Psoas muscle (tissue), 7 donors: ENCODE measurements at regions not wholly inside any gene's neighbourhood (a gene's known extent, or its start where the extent isn't known, plus 50 kb on each side); places are given as distances from the start of the nearest gene placed in this dataset.

Experiments used
- ATAC-seq, 4 donors: fragments of 200-7000 bp; cut with Tn5 transposase; one replicate each; pipeline ENCODE4 v1.9.1; 2020; ENCODE audit warnings: moderate library complexity in 3 of 4, mild to moderate bottlenecking in 2 of 4
- DNase-seq, 2 donors: peaks; one replicate each; pipeline ENCODE4 v3.0.0-alpha.2; 2020
- H3K27ac ChIP-seq: fragments of 200-600 bp; one replicate; pipeline ENCODE4 v1.8.0; 2022
- H3K27me3 ChIP-seq, 3 donors: fragments of 200-600 bp in 1 of 3; one replicate each; pipeline versions ENCODE4 v1.6.1 to v1.8.0; 2013 to 2022; ENCODE audit warnings: low read length in 2 of 3, mild to moderate bottlenecking in 2 of 3, moderate library complexity in 1 of 3; ENCODE audit not compliant: insufficient read depth in 3 of 3
- H3K36me3 ChIP-seq, 2 donors: fragments of 200-600 bp in 1 of 2; one replicate each; pipeline versions ENCODE4 v1.6.1 to v1.8.0; 2013 to 2022; ENCODE audit warnings: low read depth in 1 of 2, mild to moderate bottlenecking in 1 of 2, moderate library complexity in 1 of 2; ENCODE audit not compliant: insufficient read depth in 1 of 2
- H3K4me1 ChIP-seq: fragments of 200-600 bp; one replicate; pipeline ENCODE4 v1.8.0; 2022
- H3K4me3 ChIP-seq: fragments of 200-600 bp; one replicate; pipeline ENCODE4 v1.8.0; 2022; ENCODE audit warnings: mild to moderate bottlenecking
- H3K9me3 ChIP-seq: fragments of 200-600 bp; one replicate; pipeline ENCODE4 v1.8.0; 2022
- CTCF ChIP-seq: fragments of 200-600 bp; IDR thresholded peaks from one replicate; pipeline ENCODE4 v1.8.0; 2022; ENCODE audit warnings: antibody characterized with exemption
- WGBS, 3 donors: extraction: QIAGEN DNeasy Blood & Tissue Kit; methylation state at CpG; one replicate each; pipeline versions ENCODE4 v1.1.6 to v1.1.7; 2013; 5-methylcytosine and 5-hydroxymethylcytosine counted together
- intact Hi-C, 2 donors: fragments of 100-400 bp; cut with DNase I; formaldehyde crosslinking; loops; one replicate each; pipeline versions ENCODE4 v1.11.0 to v1.14.2; 2022
- donor health status: healthy with polysubstance abuse.
- donor health status: DM: no; HTN: no; CAD: no; lungs with moderate emphysema.
- donor health status: Bipolar disorder and iron deficiency.
- donor health status: healthy.
- donor health status: DM: yes; HTN: yes; CAD: no.
- donor health status: DM: no; HTN: no; CAD: no.
- donor health status: DM: yes; HTN: yes; CAD: no.

DNA sequence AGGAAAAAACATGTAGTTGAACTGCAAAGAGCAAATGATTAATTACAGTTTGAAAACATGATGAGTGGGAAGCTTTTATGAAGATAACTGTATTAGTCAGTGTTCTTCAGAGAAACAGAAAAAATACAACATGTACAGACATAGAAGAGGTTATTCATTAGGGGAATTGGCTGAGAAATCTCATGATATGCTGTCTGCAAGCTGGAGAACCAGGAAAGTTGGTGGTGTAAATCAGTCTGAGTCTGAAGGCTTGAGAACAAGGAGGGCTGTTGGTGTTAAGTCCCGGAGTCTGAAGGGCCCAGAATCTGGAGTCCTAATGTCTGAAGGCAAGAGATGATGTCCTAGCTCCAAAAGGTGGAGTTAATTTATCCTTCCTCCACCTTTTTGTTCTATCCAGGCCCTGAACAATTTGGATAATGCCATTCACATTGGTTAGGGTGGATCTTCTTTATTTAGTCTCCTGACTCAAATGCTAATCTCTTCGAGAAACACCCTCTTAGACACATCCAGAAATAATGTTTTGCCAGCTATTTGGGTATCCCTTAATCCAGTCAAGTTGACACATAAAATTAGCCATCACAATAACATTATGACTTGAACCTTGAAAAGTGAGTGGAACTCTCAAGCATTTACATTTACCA is 672.9 kb upstream of the PTBP2 start:
- no peak for TF ChIP-seq CTCF
- no peaks in the 10 kb centered on the region for H3K27me3 ChIP-seq
- intact Hi-C loops = no loop called here
- H3K4me3 ChIP-seq = no peak overlapping the region
- H3K4me1 ChIP-seq = no peaks in the 10 kb centered on the region
- ATAC-seq (no peak), DNase-seq (no peak)
- peaks cover 5% of the 10 kb centered on the region for H3K9me3 ChIP-seq
- H3K36me3 ChIP-seq = no peaks in the 10 kb centered on the region
- 67 to 78% (median 71%) methylated on average over 2 of the region's 2 CpGs for WGBS, 3 donors
- H3K27ac ChIP-seq = no peak overlapping the region

- Histone ChIP-seq H3K4me3 (no peak overlapping the region), H3K27me3 (no peaks in the 10 kb centered on the region), H3K4me1 (no peaks in the 10 kb centered on the region), H3K27ac (no peak overlapping the region), H3K9me3 (peaks cover 5% of the 10 kb centered on the region), H3K36me3 (no peaks in the 10 kb centered on the region)
- intact Hi-C loops = no loop called here
- no peak for DNase-seq
- 78 to 87% (median 84%) methylated on average over 3 of the region's 3 CpGs for WGBS, 3 donors
- ATAC-seq = no peak
- TF ChIP-seq CTCF = no peak
Observed at GRCh38 chr1:96049759-96050409, 671.7 kb upstream of the PTBP2 start.

DNA sequence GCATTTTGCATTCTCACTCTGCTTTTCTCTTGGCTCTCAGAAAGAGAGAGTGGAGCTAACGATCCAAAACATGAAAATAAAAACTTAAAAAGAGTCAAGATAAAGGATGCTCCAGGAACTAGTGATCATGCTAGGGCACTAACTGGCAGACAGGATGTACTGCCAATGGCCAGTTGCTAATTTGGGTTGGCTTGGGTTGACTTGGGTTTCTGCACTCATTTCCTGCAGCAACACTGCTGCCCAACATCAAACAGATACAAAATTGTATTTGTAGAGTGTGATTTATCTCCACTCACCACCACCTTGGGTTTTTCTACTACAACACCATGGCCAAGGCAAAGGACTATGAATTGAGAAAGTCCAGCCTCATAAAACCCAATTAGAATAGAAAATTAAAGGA is 662.3 kb upstream of the PTBP2 start:
- DNase-seq (no peak), ATAC-seq (no peak)
- no peak overlapping the region for H3K4me3 ChIP-seq
- WGBS, 3 donors = 52 to 68% (median 65%) methylated on average over 1 of the region's 1 CpG
- H3K9me3 ChIP-seq = no peaks in the 10 kb centered on the region
- no peak for TF ChIP-seq CTCF
- intact Hi-C loops = no loop called here
- H3K4me1 ChIP-seq = no peaks in the 10 kb centered on the region
- H3K27me3 ChIP-seq = no peaks in the 10 kb centered on the region
- H3K36me3 ChIP-seq = no peaks in the 10 kb centered on the region
- H3K27ac ChIP-seq = no peak overlapping the region

DNA sequence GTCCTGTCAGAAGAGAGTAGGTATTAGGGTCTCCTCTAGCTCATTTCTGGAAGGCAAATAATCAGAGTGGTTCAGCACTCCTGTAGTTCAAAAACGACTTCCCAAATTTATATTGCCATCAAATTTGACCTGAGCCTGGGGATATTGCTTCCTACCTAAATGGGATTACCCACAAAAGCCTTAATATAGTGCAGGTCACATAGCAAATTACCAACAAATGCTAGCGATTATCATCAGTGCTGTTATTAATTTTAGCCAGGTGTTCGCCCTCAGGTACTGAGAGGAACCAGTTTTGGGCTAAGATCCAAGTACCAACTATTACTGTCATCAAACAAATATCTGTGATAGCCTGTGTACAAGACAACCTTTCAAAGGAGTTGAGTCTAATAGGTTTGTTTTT is 661.8 kb upstream of the PTBP2 start:
- TF ChIP-seq CTCF = no peak
- no peak overlapping the region for H3K27ac ChIP-seq
- DNase-seq = no peak
- WGBS, 3 donors = 67 to 72% (median 69%) methylated on average over 3 of the region's 3 CpGs
- H3K36me3 ChIP-seq = no peaks in the 10 kb centered on the region
- no peak for ATAC-seq
- H3K4me3 ChIP-seq = no peak overlapping the region
- no peaks in the 10 kb centered on the region for H3K4me1 ChIP-seq
- intact Hi-C loops = no loop called here
- no peaks in the 10 kb centered on the region for H3K9me3 ChIP-seq
- H3K27me3 ChIP-seq = no peaks in the 10 kb centered on the region

DNA sequence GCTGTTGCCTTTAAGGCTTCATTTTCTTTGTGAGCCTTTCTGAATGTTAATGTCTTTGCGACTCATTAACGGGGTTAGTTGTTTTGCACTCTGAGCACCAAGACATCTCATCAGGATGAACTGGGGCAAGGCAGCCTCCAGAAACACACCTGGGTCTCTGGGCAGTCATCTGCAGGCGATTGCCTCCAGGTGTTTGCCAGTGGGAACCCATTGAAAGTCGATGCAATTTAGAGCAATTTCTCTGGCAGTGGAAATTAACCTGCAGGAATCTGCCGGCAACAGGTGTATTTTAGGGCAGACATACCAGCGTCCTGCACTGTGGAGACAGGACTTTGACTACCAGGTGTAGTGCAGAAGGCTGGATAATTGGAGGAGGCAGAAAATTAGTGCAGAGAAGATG is 661.0 kb upstream of the PTBP2 start:
- no peaks in the 10 kb centered on the region for H3K4me1 ChIP-seq
- intact Hi-C loops = no loop called here
- ATAC-seq = no peak

More for the DNA sequence above, 661.0 kb upstream of the PTBP2 start:
- Histone ChIP-seq H3K27me3 (no peaks in the 10 kb centered on the region), H3K27ac (no peak overlapping the region), H3K4me3 (no peak overlapping the region), H3K9me3 (no peaks in the 10 kb centered on the region), H3K36me3 (no peaks in the 10 kb centered on the region)
- no peak for DNase-seq
- WGBS, 3 donors = 42 to 46% (median 44%) methylated on average over 6 of the region's 6 CpGs
- TF ChIP-seq CTCF = no peak
